GM19372 (cell line): ENCODE measurements at regions not wholly inside any gene's neighbourhood (a gene's known extent, or its start where the extent isn't known, plus 50 kb on each side); places are given as distances from the start of the nearest gene placed in this dataset.
"Not testable (repeated sequence)": the region's sequence is repeated elsewhere in the genome, so short reads cannot be mapped to it uniquely, and the experiment has no call there.

Experiments used
- ATAC-seq: cut with Tn5 transposase; IDR thresholded peaks from one replicate; pipeline ENCODE4 v1.9.1; 2021; ENCODE audit warnings: mild to moderate bottlenecking, low read depth, moderate library complexity; ENCODE audit not compliant: unreplicated experiment

GRCh38 chr3:194029846-194030245, 106.1 kb upstream of the HES1 start:
- ATAC-seq, result no peak

- ATAC-seq, result no peak
These were observed 105.6 kb upstream of the HES1 start for GRCh38 chr3:194030372-194030771.

DNA sequence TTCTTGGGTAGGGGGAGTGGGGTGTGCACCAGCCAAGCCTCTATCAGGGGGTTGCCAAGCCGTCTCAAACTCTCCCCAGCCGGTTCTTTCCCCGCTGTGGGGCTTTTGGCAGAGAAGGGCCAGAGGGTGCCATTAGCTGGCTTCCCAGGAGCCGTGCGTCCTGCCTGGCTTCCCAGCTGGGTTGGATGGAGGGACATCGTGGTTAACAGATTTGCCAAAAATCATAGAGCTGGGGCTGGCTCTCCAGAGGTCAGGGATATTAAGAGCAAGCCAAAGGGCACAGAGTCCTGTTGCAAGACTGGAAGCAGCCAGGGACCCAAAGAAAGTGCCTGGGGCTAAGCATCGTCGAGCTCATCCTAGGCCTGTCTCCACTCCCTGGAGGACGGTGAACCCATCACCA, 104.6 kb upstream of the HES1 start:
- ATAC-seq, result no peak

DNA sequence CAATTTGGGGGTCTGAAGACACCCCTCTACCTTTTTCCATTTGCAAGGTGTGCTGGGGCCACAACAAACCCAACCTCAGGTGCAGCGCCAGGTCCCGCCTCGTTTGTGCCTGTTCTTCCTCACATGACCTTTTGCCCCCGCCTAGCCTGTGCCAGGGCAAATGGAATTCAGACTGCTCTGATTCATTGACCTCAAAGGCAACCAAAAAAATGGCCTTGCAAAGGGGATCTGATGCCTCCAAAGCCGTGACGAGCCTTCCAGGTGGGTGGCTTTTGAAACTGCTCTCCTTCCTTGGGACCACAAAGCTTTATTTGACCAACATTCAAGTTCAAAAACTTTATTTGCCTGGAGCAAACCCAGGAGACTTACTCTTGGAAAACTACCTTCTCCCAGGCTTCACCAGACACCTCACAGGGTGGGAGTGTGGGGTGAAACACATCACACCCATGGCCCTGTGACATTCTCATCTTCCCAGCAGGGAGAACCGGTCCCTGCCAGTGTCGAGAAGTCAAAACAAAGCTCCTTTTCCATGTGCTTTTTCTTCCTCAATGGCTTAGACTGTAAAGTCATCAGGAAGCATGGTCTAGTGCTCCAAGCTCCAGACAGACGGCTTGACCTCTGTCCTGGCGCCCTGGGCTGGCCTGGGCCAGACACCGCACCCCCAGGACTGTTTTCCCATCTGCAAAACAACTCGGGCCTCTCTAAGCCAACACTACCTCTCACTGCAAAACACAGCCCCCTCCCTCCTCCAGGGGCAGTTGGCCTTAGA, 103.9 kb upstream of the HES1 start:
- no peak for ATAC-seq

- ATAC-seq, result no peak
These were observed 103.0 kb upstream of the HES1 start for GRCh38 chr3:194032828-194033435.

DNA sequence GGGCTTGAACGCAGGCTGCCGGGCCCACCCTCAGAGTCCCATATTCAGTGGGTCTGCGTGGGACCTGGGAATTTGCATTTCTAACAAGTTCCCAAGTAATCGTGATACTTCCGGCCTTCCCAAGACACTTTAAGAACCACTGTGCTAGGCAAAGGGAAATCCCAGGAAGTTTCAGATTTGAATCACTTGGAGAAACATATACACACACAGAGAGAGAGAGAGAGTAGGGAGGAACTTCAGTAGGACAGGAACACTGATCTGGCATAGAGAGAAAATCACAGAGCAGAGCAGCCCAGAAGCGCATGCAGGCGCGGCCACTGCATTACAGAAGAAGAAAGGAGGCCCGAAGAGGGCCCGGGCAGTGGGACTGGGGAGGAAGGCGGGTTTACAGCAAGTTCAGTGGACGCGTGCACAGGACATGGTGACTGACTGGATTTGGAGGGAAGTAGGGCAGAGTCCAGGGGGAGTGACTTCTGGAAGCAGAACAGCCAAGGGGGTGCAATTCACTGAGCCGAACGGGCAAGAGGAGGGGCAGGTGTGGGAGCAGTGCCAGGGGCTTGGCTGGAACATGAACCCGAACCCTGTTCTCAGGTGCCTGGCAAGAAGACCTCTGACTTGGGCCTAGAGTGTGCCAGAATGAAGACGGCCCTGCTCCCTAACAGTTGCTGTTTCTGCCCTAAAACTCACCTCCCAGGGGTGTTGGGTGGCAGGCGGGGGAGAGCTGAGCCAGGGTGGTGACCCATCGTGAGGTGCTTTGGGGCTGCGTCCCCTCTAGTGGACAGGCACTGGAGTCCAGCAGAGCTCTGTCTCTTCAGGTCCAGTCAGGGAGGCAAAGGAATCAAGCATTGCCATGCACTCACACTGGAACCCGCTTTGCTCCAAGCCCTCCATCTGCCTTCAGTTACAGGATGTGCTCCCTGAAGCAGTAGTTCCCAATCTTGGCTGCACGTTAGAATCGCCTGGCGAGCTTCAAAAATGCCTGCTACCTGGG, 101.3 kb upstream of the HES1 start:
- ATAC-seq, result no peak

DNA sequence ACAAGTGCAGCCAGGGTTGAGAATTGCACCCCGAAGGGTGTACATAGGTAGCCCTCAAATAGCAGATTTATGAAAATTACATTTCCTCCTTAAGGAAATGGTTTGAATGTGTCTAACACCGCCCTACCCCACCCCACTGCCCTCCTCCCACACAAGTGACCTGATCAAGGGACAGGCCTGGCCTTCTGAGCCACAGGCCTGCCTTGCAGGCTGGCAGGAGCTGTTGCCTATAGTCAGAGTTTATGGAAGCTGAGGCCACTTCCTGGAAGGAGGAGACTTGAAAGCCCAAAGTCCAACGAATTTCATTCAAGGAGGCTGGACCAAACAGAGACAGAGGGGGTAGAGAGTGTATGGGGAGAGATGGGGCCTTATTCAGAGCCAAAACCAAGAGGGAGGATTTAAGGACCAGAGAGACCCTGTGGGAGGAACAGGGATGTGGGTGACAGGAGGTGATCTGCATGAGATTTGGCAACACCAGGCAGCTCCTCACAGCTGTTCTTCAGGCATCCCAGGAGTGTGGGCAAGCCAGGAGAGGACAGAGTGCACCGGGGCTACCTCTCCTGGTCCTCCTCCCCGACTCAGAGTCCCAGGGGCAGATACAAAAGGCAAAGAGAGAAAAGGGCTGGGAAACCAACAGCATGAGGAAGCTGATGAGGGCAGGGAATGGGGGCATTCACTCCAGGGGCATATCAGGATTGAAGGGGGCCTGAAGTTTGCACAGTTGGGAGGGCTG, 100.4 kb upstream of the HES1 start:
- ATAC-seq, result no peak

- no peak for ATAC-seq
These were observed 99.1 kb upstream of the HES1 start for GRCh38 chr3:194036842-194037241.

GRCh38 chr3:194038346-194038745, 97.6 kb upstream of the HES1 start:
- ATAC-seq, result not testable (repeated sequence)

DNA sequence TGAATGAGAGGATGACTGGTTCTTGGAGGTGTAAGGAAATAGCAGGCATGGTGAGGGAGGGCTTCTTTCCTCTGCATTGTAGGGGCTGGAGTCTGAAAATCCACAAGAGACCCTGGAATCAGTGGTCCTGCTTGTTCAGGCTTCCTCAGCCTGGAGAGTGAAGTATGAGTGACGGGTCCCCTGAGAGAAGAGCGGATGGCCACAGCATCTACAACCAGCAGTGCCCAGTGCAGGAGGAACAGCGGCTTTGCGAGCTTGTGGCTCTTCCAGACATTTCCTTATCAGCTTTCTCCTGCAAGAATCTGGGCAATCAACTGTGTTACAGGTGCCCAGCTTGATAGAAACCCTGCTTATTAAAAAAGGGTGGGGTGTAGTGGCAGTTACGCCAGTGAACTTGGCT, 97.0 kb upstream of the HES1 start:
- ATAC-seq, result no peak

GRCh38 chr3:194040516-194041273, 95.3 kb upstream of the HES1 start:
- no peak for ATAC-seq

DNA sequence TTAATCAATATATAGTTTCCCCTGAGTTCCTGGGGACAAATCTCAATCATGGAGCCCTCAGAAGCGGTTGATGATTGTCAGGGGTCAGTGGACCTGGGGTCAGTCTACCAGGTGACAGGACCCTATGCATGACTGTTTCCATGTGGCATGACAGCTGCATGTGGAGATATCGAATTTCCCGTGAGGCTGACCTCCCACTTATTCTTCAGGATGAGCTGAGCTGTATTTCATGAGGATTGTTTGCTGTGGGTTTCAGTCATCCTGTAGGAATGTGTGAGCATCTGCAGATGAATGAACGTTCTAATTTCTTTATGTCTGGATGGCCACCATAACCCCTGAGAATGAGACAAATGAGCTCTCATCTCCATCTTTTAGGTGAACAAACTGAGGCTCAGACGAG, 93.0 kb upstream of the HES1 start:
- ATAC-seq, result no peak

DNA sequence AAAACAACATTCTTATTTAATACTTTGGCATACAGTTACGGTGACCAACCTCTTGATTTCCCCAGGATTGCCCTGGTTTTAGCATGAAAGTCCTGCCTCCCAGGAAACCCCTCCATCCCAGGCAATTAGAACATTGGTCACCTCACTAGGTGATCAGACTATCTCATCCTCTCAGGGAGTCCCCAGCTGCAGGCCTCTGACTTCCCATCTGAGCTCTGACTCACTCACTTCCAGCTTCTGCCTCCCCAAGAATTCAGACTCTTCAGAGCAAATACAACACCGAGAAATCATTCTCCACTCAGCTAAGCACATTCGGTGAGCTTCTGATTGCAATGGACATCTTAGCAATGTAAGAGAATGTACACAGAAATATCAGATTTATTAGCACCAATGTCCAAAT, 92.4 kb upstream of the HES1 start:
- ATAC-seq, result no peak

DNA sequence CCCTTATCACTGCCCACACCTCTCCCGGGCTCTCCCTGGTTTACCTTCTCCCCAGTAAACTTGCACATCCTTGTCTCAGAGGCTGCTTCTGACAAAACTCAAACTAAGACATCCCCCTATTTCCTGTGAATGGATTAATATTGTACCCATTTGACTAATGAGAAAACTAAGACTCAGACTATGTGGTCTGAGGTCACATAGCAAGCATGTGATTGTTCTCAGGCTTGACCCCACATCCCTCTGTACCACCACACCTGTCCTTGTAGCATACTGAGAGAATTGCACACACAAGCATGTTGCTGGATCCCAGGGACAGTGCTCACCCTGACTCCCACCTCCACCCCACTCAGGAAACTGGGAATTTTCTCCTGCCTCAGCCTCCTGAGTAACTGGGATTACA, 90.7 kb upstream of the HES1 start:
- ATAC-seq, result no peak

DNA sequence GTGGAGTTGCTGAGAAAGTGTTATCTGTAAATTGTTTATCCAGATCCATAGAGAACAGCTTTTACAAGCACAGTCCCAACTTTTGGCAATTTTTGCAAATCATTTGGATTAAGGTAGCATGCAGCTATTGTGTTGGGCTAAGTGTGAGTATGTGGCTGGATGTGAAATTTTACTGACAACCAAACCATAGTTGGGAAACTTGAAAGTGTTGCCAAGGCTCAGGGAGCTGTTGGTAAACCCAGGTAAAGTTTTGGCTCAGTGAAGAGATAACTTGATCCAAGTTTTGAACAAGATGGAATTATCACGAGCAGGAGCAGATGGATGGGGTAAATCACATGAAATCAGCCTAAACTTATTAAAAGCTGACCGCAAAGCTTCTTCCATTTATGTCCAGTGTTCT, 90.0 kb upstream of the HES1 start:
- no peak for ATAC-seq

DNA sequence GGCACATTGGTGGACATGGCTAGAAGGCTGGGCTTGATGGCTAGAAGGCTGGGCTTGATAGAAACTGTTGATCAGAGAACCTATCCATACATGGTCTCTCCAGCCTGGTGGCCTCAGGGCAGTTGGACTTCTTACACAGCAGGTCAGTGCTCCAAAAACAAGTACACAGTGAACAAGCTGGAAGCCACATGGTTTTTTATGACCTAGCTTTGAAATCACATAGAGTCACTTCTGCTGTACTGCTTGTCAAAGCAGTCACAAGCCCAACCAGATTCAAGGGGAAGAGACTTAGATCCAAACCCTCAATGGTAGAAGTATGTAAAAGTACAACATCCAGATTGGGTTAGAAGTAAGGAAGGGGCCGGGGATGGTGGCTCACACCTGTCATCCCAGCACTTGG, 89.4 kb upstream of the HES1 start:
- no peak for ATAC-seq

DNA sequence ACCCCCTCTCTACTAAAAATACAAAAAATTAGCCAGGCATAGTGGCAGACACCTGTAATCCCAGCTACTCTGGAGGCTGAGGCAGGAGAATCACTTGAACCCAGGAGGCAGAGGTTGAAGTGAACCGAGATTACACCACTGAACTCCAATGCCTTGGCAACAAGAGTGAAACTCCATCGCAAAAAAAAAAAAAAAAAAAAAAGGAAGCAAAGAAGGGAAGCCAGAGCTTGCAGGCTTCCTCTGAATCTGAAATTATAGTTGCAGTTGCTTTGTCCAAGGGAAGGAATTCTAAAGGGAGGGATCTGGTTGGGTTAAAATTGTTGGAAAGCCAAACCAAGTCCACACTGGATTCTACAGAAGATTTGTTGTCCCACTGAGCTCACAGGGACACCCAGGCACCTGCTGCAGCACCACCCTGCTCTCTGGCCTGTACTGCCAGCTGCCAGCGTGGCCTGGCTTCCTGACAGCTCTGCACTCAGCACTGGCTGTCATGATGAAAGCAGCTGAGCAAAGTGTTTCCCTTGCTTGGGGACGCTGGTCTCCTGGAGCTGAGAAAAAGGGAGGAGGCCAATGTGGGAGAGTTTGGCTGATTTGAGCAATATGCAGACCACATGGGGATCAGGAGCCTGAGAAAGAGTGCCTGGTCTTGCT, 88.8 kb upstream of the HES1 start:
- no peak for ATAC-seq

- ATAC-seq, result no peak
These were observed 86.6 kb upstream of the HES1 start for GRCh38 chr3:194049394-194049793.

GRCh38 chr3:194050782-194051320, 85.1 kb upstream of the HES1 start:
- no peak for ATAC-seq
